NCI-H345 treated with DMSO at 0.1 percent for 48 hours (cell line): ENCODE measurements at regions not wholly inside any gene's neighbourhood (a gene's known extent, or its start where the extent isn't known, plus 50 kb on each side); places are given as distances from the start of the nearest gene placed in this dataset.

ENCODE experiments used
- DNase-seq: peaks from one replicate; lab custom pipeline; 2025; ENCODE audit not compliant: unreplicated experiment; lab: John Stamatoyannopoulos, UW

DNA sequence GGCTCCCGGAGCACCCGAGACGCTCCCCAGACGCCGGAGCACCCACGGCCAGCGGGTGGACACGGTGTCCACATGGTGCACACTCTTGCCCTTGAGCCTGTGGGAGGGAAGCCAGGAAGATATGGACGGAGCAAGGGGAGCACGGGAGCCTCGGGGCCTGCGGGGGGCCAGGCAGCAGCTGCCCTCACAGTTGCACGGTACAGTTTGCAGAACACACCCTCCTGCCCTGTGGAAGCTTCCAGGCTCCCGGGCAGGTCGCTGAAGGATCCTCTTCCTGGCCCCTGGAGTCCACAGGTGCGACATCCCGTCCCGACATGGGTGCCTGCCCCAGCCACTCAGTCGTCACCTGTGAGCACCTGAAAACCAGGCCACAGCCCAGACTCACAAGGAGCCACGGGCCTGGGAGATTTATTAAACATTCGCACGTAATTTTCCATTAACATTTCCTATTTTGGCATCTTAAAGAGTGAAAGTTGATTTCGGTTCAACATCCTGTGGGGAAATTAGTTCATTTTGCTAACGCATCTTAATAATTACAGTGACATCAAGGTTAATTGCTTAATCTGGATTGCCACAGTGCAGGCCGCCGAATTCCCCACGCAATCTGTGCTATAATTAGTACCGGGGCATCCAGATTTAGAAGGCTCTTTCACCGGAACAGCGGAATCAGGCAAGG lies 253.3 kb downstream of the BRD1 start:
- no peak for DNase-seq

DNA sequence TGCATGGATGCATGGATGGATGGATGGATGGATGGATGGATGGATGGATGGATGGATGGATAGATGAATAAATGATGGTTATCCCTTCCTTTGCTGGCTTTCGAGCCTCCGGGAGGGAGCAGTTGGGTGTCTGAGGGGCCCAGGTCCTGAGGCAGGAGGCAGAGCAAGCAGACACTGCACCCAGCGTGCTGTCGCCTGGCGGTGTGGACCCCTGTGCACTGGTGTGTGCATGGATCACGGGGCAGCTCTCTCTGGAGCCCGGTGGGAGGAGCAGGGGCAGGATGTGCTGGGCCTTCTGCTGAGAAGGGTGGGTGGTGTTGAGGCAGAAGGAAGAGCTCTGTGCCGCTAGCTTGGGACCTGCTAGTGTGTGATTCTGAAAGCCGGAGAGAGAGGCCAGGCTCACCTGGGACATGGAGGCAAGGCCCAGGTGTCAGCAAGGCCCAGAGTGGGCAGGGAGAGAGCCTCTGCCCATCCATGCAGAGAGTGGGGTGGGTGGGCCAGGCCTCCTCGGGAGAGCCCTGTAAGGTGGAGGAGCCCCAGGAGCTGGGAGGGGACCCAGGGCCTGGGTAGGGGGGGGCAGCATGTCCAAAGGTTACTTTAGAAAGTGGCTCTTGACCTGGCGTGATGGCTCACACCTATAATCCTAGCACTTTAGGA lies 254.4 kb downstream of the BRD1 start:
- no peak for DNase-seq

DNA sequence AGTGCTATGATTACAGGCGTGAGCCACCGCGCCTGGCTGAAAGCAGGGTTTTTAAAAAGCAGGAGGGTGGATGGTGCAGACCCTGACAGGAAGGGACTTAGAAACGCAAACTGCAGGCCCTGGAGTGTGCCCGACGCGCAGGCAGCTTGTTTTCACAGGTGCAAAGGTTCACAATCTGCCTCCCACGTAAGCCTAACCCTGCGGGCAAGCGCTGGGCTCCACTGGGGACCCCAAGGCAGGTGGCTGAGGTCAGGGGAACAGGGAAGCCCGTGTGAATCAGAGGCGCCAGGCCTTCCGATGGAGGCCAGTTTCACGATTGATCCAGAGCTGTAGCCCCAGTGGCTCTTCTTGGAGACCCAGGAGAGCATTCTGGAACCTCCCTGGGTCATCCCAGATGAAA lies 256.3 kb downstream of the BRD1 start:
- no peak for DNase-seq

DNA sequence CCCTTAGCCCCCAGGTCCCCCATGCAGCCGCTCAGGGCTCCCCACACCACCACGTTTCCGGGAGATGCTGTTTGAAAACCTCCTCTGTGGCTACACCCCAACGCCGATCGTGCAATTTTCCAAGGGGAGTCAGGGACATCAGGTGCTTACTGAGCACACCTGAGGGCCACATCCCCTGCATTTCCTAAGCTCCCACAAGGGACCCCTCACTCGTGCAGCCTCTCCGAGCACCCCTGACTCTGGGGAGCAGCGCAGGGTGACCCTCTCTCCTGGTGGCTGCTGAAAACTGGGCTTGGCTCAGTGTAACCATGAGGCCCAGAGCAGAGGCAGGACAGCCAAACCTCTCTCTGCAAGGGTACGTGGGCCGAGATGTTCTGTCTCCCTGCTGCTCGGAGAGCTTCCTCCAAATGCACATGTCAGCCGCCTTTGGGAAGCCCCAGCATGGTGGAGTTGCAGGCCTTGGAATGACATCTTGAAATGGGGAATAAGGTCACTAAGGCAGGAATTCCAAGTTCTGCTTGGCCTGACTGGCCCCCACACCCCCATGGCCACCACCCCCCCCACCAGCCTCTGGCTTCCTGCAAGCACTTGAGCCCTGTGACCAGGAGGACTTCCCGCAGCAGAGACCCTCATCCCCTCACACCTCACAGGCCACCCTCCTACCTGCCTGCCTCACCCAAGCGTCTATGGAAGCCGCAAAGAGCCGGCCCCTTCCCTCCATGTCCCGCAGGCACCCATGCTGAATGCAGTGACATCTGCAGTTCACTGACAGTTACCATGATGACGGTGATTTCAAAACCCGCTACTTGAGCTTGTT lies 257.4 kb downstream of the BRD1 start:
- no peak for DNase-seq

DNA sequence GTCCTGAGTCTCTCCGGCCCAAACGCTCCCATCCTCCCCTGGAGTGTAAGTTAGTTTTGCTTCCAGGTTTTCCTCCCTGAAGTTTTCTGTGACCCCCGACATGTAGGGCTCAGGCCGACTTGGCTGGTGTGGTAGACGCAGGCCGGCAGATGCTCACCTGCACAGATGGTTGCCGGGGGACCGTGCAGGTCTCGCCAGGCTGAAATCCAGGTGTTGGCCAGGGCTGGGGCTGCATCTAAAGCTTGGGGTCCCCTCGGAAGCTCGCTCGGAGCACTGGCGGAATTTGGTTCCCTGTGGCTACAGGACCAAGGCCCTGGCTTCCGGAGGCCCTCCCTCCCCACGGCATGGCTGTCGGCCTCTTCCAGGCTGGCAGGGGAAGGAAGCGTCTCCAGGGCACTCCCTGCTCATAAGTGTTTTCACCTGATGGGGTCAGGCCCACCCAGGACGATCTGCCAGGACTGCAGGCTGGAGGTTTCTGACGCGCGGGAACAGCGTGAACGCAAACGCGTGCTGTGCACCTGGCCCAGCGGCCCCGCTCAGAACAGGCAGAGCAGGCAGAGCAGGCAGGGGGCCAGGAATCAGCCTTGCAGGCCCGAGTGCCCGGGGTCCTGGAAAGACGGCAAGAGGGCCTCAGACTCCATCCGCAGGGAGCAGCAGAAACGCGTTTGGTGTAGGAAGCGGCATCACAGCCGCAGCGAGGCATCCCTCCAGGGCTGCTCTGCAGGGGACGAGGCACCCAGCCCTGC lies 258.2 kb downstream of the BRD1 start:
- no peak for DNase-seq

DNA sequence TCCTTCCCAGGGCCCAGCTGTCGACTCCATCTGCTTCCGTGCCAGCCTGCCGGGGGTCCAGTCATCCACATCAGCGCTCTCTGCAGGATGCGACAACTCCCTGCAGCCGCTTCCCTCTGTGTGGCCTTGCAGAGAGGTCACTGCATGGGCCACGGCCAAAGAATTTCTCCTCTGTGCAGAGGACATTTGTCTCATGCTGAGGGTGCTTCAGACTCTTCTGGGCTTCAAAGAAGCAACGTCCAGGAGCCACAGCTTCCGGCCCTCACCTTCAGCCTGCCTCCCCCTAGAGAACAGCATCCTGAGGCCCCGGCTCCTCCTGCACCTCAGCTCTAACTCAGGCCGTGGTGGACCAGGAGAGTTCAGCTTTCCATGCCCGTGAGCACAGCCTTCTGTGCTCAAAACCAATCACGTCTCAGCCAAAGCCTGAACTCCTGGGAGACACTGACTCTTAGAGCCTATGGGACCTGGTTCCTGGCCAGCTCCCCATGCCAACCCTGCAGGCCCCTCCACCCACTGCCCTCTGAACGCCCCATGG lies 258.9 kb downstream of the BRD1 start:
- DNase-seq, result no peak

DNA sequence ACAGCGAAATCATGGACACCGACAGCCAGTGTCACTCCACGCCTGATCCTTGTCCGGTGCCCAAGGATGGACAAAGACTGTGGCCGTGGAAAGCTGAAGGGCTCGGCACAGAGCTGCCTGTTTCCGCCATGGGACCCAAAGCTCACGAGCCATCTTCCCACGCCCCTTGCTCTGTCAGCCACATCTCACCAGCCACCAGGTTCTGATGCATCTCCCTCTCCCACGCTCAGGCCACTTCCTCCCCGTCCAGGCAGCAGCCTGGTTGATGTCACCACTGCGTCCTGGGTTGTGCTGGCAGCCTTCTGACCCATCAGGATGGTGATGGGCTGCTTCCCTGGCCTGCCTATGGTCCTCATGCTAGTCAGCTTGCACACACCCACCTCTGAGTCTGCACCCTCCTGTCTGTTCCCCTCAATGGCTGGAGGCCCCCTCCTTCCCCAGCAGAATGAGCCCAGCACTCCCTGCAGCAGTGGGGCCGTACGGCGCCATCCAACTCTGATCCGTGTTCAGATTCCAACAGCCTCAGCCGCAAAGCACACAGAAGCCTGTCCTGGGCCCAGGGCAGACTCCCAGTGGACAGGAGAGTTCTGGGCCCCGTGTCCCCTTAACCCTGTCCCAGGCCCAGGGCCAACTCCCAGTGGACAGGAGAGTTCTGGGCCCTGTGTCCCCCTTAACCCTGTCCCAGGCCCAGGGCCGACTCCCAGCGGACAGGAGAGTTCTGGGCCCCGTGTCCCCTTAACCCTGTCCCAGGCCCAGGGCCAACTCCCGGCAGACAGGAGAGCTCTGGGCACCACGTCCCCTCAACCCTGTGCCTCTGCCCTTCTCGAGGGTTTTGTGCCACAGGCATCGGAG lies 259.5 kb downstream of the BRD1 start:
- no peak for DNase-seq

DNA sequence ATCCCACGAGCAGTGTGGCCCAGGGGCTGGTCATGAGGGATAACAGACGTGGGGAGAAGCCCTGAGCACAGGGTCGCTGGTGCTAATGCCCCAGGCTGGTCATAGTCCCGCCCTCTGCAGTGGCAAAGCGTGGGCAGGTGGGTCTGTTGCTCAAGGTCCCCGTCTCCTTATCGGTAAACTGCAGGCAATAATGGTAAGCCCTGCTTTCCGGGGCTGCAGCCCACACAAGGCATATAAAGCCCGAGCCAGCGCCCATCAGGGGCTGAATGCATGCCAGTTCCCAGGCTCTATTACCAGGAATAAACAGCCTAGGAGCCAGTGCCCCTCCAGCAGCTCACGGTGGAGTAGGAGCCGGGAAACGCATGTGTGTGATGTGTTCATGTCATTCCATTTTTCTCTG lies 261.0 kb downstream of the BRD1 start:
- no peak for DNase-seq

DNA sequence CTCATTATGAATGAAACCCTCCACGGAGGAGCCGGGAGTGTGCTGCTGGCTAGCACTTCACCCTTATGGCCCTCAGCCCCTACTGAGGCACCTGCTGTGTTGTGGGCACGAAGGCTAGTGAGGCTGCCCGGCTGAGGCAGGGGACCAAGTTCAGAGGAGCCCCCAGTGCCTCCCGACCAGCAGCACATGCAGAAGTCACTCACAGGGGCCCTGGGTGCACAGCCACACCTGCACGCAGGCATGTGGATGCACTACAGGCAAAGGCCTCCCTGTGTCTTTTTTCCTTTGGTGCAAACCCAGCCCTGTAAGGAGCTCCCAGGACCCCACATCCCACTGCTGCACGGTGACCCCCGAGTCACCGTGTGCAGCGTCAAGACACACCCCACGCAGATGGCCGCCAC lies 261.5 kb downstream of the BRD1 start:
- DNase-seq, result no peak

DNA sequence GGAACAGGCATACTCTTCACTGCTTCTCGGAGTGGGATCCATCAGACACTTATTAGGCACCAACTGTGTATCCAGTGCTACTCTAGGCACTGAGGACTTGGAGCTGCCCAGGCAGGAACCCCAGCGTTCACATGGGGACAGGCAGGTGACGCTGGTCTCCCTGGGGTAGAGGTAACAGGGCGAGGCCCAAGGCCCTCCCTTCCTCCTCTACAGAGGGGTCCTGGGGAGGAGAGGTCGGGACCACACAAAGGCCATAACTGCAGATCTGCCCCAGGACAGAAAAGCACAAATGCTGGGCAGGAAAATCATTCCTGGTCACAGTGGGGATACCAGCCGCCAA lies 262.2 kb downstream of the BRD1 start:
- DNase-seq, result no peak

DNA sequence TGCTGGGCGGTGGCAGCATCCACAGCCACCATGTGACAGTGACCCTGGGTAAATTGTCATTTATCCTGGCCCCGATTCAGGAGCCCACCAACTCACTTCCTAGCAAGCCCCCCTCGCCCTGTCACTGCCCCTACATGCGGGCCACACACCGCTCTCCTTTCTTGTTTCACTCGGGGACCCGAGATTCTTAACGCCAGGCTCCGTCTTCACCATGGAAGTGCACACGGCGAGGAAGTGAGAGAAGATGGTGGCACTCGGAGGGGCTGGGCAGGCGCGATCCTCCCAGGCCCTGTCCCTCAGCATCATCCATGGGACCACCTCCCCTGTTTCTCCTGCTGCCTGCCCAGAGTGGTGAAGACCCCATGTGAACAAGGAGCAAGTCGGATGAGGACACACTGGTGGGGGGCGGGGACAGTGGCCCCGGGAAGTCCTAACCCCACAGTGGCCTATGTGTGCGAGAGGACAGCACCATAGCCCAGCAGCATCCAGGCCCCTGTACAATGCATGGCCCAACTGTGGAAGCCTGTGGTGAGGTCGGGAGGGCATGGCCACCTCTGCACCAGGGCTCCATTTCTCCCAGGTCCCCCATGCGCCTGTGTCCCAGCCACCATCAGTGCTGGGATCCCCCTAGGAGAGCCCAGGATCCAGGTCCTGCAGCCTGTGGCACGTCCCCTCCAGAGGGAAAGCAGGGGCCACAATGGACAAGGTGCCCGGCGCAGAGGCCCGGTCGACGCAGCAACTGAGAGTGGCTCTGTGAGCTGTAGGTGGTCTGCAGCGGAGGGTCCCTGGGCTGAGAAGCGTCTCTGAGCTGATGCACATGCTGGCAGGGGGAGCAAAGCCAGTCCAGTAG lies 262.8 kb downstream of the BRD1 start:
- no peak for DNase-seq

DNA sequence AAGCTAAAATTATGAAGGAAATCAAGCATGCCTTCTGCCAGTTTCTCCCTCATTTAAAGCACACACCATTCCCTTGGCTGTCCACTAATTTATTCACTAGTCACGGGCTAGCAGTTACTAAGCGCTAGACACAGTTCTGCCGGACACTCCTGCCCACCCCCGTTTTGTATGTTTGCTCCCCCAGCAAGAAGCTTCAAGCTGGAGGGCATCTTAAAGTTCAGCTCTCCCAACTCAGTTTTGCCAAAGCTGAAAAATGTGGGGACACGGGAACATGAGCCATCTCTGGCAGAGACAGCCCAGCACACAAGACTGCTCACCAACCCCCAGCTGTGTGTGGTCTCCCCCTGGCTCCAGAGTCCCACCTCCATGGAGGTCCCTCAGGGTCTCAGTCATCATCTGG lies 263.6 kb downstream of the BRD1 start:
- no peak for DNase-seq

DNA sequence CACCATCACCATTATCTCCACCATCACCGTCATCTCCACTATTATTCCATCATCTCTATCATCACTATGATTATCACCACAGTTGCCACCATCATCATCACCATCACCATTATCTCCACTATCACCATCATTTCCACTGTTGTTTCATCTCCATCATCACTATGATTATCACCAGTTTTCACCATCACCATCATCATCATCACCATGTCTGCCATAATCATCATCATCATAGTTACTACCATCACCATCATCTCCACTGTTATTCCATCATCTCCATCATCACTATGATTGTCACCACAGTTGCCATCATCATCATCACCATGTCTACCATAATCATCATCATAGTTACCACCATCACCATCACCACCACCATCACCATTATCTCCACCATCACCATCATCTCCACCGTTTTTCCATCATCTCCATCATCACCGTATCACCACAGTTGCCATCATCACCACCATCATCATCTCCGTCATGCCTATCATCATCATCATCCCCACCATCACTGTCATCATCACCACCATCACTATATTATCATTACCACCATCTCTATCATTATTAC lies 264.9 kb downstream of the BRD1 start:
- no peak for DNase-seq

DNA sequence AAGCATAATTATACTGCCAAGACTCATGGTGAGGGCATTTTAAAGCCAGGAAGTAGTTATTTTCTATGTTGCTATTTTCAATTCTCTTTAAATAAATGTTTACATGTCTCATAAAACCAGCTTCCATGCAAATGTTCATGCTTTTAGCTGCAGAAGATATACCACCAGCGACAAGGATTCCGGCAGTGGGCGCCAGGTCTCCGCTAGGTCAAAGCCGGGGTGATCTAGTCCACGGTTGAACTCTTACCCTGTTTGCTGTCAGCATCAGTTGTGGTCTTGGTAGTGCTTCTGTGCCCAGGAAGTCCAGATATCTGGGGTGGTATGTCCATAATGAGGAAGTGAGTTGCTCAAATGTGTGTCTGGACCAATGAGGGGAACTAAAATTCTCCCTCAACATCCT lies 265.7 kb downstream of the BRD1 start:
- DNase-seq, result no peak

DNA sequence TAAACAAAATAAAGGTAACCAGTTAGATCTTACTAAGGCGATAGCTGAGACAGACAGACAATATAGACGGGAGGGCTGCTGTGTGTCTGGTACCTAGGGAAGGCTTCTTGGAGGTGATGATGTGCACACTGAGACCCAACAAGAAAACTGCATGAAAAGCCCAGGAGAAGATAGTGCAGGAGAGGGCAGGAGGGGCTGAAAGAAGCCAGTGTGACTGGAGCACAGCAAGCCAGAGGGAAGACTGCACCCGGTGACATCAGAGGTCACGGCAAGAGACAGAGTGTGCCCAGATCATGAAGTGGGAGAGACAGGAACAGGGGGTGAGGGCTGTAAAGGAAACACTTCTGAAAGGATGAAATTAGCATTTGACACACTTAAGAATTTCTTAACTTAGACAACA lies 266.3 kb downstream of the BRD1 start:
- DNase-seq, result no peak

DNA sequence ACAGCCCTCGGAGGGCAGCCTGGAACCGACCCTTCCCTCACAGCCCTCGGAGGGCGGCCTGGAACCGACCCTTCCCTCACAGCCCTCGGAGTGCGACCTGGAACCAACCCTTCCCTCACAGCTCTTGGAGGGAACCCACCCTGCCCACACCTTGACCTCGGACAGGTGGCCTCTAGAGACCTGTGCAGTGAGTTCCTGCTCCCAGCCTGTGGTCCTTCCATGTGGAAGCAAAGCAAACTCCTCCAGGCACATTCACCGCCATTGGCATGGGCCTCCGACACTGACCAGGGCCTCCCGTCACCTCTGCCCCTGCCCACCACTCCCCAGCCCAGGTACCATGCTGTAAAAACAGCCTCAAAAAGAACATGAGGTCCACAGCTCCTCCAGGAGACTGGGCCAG lies 272.1 kb downstream of the BRD1 start:
- DNase-seq, result no peak

DNA sequence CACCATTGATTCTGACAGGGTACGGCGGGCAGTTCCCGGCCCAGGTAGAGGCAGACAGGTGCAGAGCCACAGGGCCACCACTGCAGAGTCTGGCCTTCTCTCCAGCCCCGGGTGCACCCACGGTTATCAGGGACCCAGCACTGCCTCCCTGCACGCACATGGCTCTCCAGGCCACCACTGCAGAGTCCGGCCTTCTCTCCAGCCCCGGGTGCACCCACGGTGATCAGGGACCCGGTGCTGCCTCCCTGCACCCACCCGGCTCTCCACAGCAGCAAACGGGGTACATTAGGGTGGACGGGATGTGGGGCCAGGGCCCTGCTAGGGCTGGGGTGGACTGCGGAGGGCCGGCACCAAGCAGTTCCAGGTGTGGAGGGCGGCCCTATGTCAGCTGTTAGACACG lies 272.9 kb downstream of the BRD1 start:
- DNase-seq, result no peak

DNA sequence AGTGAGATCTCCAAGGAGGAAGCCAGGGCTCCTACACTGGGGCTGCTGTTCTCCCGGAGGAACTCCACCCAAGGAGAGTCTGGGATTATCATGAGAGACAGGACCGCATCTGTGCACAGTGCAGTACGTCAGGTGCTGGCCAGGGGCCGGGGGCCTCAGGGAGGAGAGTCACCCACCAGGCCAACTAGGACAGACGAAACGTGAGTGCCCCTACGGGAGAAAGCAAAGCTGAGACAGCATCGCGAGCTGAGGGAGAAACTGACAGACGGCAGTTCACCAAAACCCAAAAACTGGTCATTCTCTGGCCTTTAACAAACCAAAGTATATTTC lies 273.4 kb downstream of the BRD1 start:
- no peak for DNase-seq

DNA sequence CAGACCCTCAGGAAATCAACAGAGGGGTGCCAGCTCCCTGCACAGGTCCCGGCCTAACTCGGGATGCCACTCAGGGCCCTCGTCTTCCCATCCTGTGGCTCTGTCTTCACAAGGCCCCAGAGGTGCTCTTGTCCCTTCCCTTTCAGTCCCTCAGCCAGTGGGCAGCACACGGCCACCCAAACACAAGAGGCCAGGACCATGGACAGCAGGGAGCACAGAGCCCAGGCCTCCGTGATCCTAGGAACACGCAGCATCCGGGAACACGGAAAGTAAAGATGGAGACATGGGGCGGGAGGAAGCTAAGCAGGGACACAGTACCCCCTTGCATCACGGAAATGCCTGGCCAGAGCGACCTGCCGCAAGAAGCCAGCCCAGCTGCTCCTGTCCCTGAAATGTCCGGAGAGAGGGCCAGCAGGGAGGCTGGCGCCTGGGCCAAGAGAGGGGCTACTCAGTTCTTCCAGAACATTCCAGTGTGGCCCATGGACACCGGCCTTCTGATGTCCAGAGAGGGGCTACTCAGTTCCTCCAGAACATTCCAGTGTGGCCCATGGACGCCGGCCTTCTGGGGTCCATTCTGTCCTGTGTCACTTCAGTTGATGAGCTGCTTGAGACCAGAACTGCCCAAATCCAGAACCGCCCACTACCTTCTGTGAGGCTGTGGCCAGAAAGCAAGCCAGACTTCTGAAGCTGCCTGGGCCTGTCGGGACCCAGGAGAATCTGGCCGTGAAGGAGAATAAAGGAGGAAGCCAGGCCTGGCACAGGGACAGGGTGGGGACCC lies 274.0 kb downstream of the BRD1 start:
- no peak for DNase-seq
